Right kidney (tissue), 1 donor: ENCODE measurements at regions not wholly inside any gene's neighbourhood (a gene's known extent, or its start where the extent isn't known, plus 50 kb on each side); places are given as distances from the start of the nearest gene placed in this dataset.
"Not testable (repeated sequence)": the region's sequence is repeated elsewhere in the genome, so short reads cannot be mapped to it uniquely, and the experiment has no call there.

Source experiments
- DNase-seq: peaks from one replicate; pipeline ENCODE4 v3.0.0-alpha.2; 2016

- no peak for DNase-seq
These were observed 656.6 kb upstream of the GOLIM4 start for GRCh38 chr3:168752339-168752738.

GRCh38 chr3:168747697-168748096 lies 652.0 kb upstream of the GOLIM4 start:
- DNase-seq: no peak

- no peak for DNase-seq
These were observed 643.0 kb upstream of the GOLIM4 start for GRCh38 chr3:168738527-168739325.

GRCh38 chr3:168736202-168736601 lies 640.5 kb upstream of the GOLIM4 start:
- DNase-seq: no peak

GRCh38 chr3:168730073-168730472 lies 634.3 kb upstream of the GOLIM4 start:
- DNase-seq: no peak

GRCh38 chr3:168722091-168722490 lies 626.4 kb upstream of the GOLIM4 start:
- no peak for DNase-seq

- no peak for DNase-seq
These were observed 619.0 kb upstream of the GOLIM4 start for GRCh38 chr3:168714609-168715240.

- no peak for DNase-seq
These were observed 613.3 kb upstream of the GOLIM4 start for GRCh38 chr3:168709073-168709472.

- no peak for DNase-seq
These were observed 612.2 kb upstream of the GOLIM4 start for GRCh38 chr3:168707900-168708299.

- no peak for DNase-seq
These were observed 609.7 kb upstream of the GOLIM4 start for GRCh38 chr3:168705412-168705811.

- no peak for DNase-seq
These were observed 600.3 kb upstream of the GOLIM4 start for GRCh38 chr3:168696051-168696450.

- no peak for DNase-seq
These were observed 598.1 kb upstream of the GOLIM4 start for GRCh38 chr3:168693870-168694269.

- no peak for DNase-seq
These were observed 592.5 kb upstream of the GOLIM4 start for GRCh38 chr3:168688267-168688666.

- no peak for DNase-seq
These were observed 588.8 kb upstream of the GOLIM4 start for GRCh38 chr3:168684519-168684918.

GRCh38 chr3:168678730-168679129 lies 583.0 kb upstream of the GOLIM4 start:
- DNase-seq: no peak

- DNase-seq: no peak
These were observed 575.4 kb upstream of the GOLIM4 start for GRCh38 chr3:168671091-168671490.

- DNase-seq: not testable (repeated sequence)
These were observed 565.3 kb upstream of the GOLIM4 start for GRCh38 chr3:168660879-168661657.

GRCh38 chr3:168659015-168659414 lies 563.3 kb upstream of the GOLIM4 start:
- DNase-seq: no peak

GRCh38 chr3:168655611-168656010 lies 559.9 kb upstream of the GOLIM4 start:
- no peak for DNase-seq

- no peak for DNase-seq
These were observed 559.0 kb upstream of the GOLIM4 start for GRCh38 chr3:168654700-168655099.

- no peak for DNase-seq
These were observed 557.5 kb upstream of the GOLIM4 start for GRCh38 chr3:168653255-168653654.

GRCh38 chr3:168648321-168648720 lies 552.6 kb upstream of the GOLIM4 start:
- no peak for DNase-seq

GRCh38 chr3:168647582-168647981 lies 551.9 kb upstream of the GOLIM4 start:
- DNase-seq: no peak
